A673 (cell line): ENCODE measurements at regions not wholly inside any gene's neighbourhood (a gene's known extent, or its start where the extent isn't known, plus 50 kb on each side); places are given as distances from the start of the nearest gene placed in this dataset.
A peak's percentile ranks its signal among the peaks of the same experiment; 100 is the strongest.

ENCODE experiments used
- BruUV-seq: library from RNA; stranded (reverse); fragments of 400-500 nt; replicated peaks from 2 replicates; lab custom pipeline; 2021; lab: Mats Ljungman, UMichigan
- CTCF ChIA-PET: fragments of 300-600 bp; sonication (Branson Sonifier 250); formaldehyde crosslinking; loops from one replicate; lab custom pipeline; 2022; ENCODE audit warnings: antibody characterized with exemption; lab: Charles Lee
- POLR2A ChIA-PET: fragments of 300-600 bp; sonication (Branson Sonifier 250); formaldehyde crosslinking; loops from one replicate; lab custom pipeline; 2022; ENCODE audit warnings: antibody characterized with exemption; ENCODE audit not compliant: low non-redundant PET; lab: Charles Lee
- DNase-seq: peaks from one replicate; pipeline ENCODE4 v3.0.0-alpha.2; 2015; ENCODE audit warnings: low spot score
- H3K27ac ChIP-seq: fragments of 200-600 bp; sonication (generic); 2 replicates; pipeline ENCODE4 v1.5.1; 2016; ENCODE audit warnings: mixed run types, low read depth, mild to moderate bottlenecking, mixed read lengths, antibody characterized with exemption, low read length; ENCODE audit not compliant: poor library complexity, severe bottlenecking
- H3K27me3 ChIP-seq: fragments of 200-600 bp; sonication (generic); replicated peaks from 2 replicates; pipeline ENCODE4 v1.6.1; 2017; ENCODE audit warnings: mixed run types, low read depth, mild to moderate bottlenecking, mixed read lengths, antibody characterized with exemption, low read length; ENCODE audit not compliant: insufficient read depth, poor library complexity
- H3K36me3 ChIP-seq: fragments of 200-600 bp; sonication (generic); 2 replicates; pipeline ENCODE4 v1.6.1; 2016; ENCODE audit warnings: mixed run types, mild to moderate bottlenecking, mixed read lengths, antibody characterized with exemption, low read length; ENCODE audit not compliant: insufficient read depth, poor library complexity, severe bottlenecking
- H3K4me1 ChIP-seq: fragments of 200-600 bp; sonication (generic); 2 replicates; pipeline ENCODE4 v1.6.1; 2017; ENCODE audit warnings: mixed run types, mild to moderate bottlenecking, mixed read lengths, antibody characterized with exemption, low read length; ENCODE audit not compliant: insufficient read depth, poor library complexity, severe bottlenecking
- H3K4me3 ChIP-seq: fragments of 200-600 bp; sonication (generic); 2 replicates; pipeline ENCODE4 v1.5.1; 2016; ENCODE audit warnings: low read depth, mixed run types, mild to moderate bottlenecking, mixed read lengths, low read length; ENCODE audit not compliant: poor library complexity, severe bottlenecking
- H3K9me3 ChIP-seq: fragments of 200-600 bp; sonication (generic); 2 replicates; pipeline ENCODE4 v1.6.1; 2016; ENCODE audit warnings: mixed run types, low read depth, mild to moderate bottlenecking, mixed read lengths, antibody characterized with exemption, low read length; ENCODE audit not compliant: poor library complexity, severe bottlenecking
- CTCF ChIP-seq: fragments of 300-800, 200-600 bp; sonication (generic); conservative IDR thresholded peaks from 2 replicates; pipeline ENCODE4 v1.5.1; 2017; ENCODE audit warnings: low read depth, mild to moderate bottlenecking, antibody characterized with exemption, low read length, moderate library complexity, mixed read lengths
- EZH2 ChIP-seq: fragments of 200-600 bp; sonication (generic); IDR thresholded peaks from 2 replicates; pipeline ENCODE4 v1.6.1; 2017; ENCODE audit warnings: borderline replicate concordance, low read depth, mild to moderate bottlenecking, mixed read lengths, antibody characterized with exemption, low read length; ENCODE audit not compliant: poor library complexity, severe bottlenecking
- intact Hi-C: fragments of 100-400 bp; cut with micrococcal nuclease; formaldehyde crosslinking; loops from one replicate; pipeline ENCODE4 v1.10.0; 2022; ENCODE audit not compliant: unreplicated experiment

DNA sequence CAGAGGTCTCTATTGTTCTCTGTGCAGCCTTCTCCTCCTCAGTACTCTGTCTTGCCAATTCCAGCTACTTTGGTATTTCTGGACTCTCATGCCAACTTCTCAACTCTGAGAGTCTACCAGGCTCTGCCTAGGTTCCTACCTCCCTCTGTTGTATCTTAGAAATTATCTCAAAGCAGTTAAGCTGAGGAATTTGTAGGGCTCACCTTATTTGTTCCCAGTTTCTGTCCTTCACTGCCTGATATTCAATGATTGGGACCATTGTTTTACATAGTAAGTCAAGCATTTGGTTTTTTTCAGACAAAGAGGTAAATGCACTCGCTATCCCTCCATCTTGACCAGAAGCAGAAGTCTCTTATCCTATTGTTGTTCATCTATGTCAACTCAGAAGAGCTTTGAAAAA is 205.0 kb upstream of the PGR start:
- no peaks in the 10 kb centered on the region for H3K36me3 ChIP-seq
- ChIA-PET POLR2A (no interaction called here), CTCF (no interaction called here)
- H3K9me3 ChIP-seq = no peaks in the 10 kb centered on the region
- no TSS peak for BruUV-seq
- intact Hi-C loops = no loop called here
- no peaks in the 10 kb centered on the region for H3K27me3 ChIP-seq
- TF ChIP-seq EZH2 (no peak), CTCF (no peak)
- DNase-seq = no peak
- no peak overlapping the region for H3K27ac ChIP-seq
- no peak overlapping the region for H3K4me3 ChIP-seq
- H3K4me1 ChIP-seq = no peaks in the 10 kb centered on the region

GRCh38 chr11:101331411-101331810 is 201.8 kb upstream of the PGR start:
- Histone ChIP-seq H3K4me1 (no peaks in the 10 kb centered on the region), H3K27ac (no peak overlapping the region), H3K9me3 (no peaks in the 10 kb centered on the region), H3K27me3 (no peaks in the 10 kb centered on the region), H3K36me3 (no peaks in the 10 kb centered on the region), H3K4me3 (no peak overlapping the region)
- BruUV-seq = no TSS peak
- DNase-seq = no peak
- ChIA-PET POLR2A (no interaction called here), CTCF (no interaction called here)
- TF ChIP-seq EZH2 = no peak
- no peak for TF ChIP-seq CTCF
- intact Hi-C loops = no loop called here

GRCh38 chr11:101327908-101328307 is 198.3 kb upstream of the PGR start:
- BruUV-seq = no TSS peak
- TF ChIP-seq CTCF (no peak), EZH2 (no peak)
- ChIA-PET CTCF (no interaction called here), POLR2A (no interaction called here)
- H3K27ac ChIP-seq = no peak overlapping the region
- peak; percentile 20 for DNase-seq
- no peak overlapping the region for H3K4me3 ChIP-seq
- no peaks in the 10 kb centered on the region for H3K36me3 ChIP-seq
- no peaks in the 10 kb centered on the region for H3K4me1 ChIP-seq
- H3K27me3 ChIP-seq = no peaks in the 10 kb centered on the region
- no peaks in the 10 kb centered on the region for H3K9me3 ChIP-seq
- intact Hi-C loops = loop anchor here (10.0 kb wide), 1 partner anchor 343 kb away; no protein-coding TSS in a partner anchor
